ENCODE measurements at regions not wholly inside any gene's neighbourhood (a gene's known extent, or its start where the extent isn't known, plus 50 kb on each side); places are given as distances from the start of the nearest gene placed in this dataset.
A peak's percentile ranks its signal among the peaks of the same experiment; 100 is the strongest.
"Not testable (repeated sequence)": the region's sequence is repeated elsewhere in the genome, so short reads cannot be mapped to it uniquely, and the experiment has no call there.

- DNase-seq (ENCODE audit: low spot score in 2 of 2) (no peak), ATAC-seq (peak; percentile 79 to 93)
- Mint-ChIP-seq H3K36me3 (no peaks in the 10 kb centered on the region), H3K27ac (no peak overlapping the region), H3K9me3 (no peaks in the 10 kb centered on the region)
Measured at GRCh38 chr13:38415233-38415632, 65.6 kb downstream of the UFM1 start.

GRCh38 chr13:38417241-38417640, 67.6 kb downstream of the UFM1 start:
- DNase-seq (ENCODE audit: low spot score in 2 of 2): no peak
- H3K36me3 Mint-ChIP-seq: no peaks in the 10 kb centered on the region
- no peaks in the 10 kb centered on the region for H3K9me3 Mint-ChIP-seq
- no peak for ATAC-seq
- no peak overlapping the region for H3K27ac Mint-ChIP-seq

GRCh38 chr13:38417727-38418126, 68.1 kb downstream of the UFM1 start:
- ATAC-seq (peak; percentile 29 to 75), DNase-seq (ENCODE audit: low spot score in 2 of 2) (no peak)
- H3K9me3 Mint-ChIP-seq: no peaks in the 10 kb centered on the region
- H3K27ac Mint-ChIP-seq: no peak overlapping the region
- H3K36me3 Mint-ChIP-seq: no peaks in the 10 kb centered on the region

GRCh38 chr13:38418286-38418685, 68.6 kb downstream of the UFM1 start:
- ATAC-seq: no peak
- H3K36me3 Mint-ChIP-seq: no peaks in the 10 kb centered on the region
- no peak overlapping the region for H3K27ac Mint-ChIP-seq
- H3K9me3 Mint-ChIP-seq: no peaks in the 10 kb centered on the region
- DNase-seq (ENCODE audit: low spot score in 2 of 2): no peak

GRCh38 chr13:38419312-38419873, 69.7 kb downstream of the UFM1 start:
- DNase-seq (ENCODE audit: low spot score in 2 of 2): no peak
- Mint-ChIP-seq H3K36me3 (no peaks in the 10 kb centered on the region), H3K9me3 (no peaks in the 10 kb centered on the region), H3K27ac (no peak overlapping the region)
- ATAC-seq: no peak

GRCh38 chr13:38421590-38422560, 72.2 kb downstream of the UFM1 start:
- Mint-ChIP-seq H3K36me3 (no peaks in the 10 kb centered on the region), H3K27ac (no peak overlapping the region), H3K9me3 (no peaks in the 10 kb centered on the region)
- DNase-seq (ENCODE audit: low spot score in 2 of 2): no peak
- no peak for ATAC-seq

- Mint-ChIP-seq H3K27ac (no peak overlapping the region), H3K9me3 (peaks cover 0 to 4% of the 10 kb centered on the region in 2 donors), H3K36me3 (no peaks in the 10 kb centered on the region)
- DNase-seq (ENCODE audit: low spot score in 2 of 2) (no peak), ATAC-seq (no peak)
Measured at GRCh38 chr13:38429916-38430315, 80.3 kb downstream of the UFM1 start.

GRCh38 chr13:38430796-38431195, 81.1 kb downstream of the UFM1 start:
- H3K36me3 Mint-ChIP-seq: no peaks in the 10 kb centered on the region

GRCh38 chr13:38440666-38441065, 91.0 kb downstream of the UFM1 start:
- Mint-ChIP-seq H3K36me3 (no peaks in the 10 kb centered on the region), H3K27ac (no peak overlapping the region), H3K9me3 (no peaks in the 10 kb centered on the region)
- ATAC-seq: no peak
- no peak for DNase-seq (ENCODE audit: low spot score in 2 of 2)

More at GRCh38 chr13:38430796-38431195, 81.1 kb downstream of the UFM1 start:
- Mint-ChIP-seq H3K27ac (no peak overlapping the region), H3K9me3 (peaks cover 0 to 4% of the 10 kb centered on the region in 2 donors)
- DNase-seq (ENCODE audit: low spot score in 2 of 2) (no peak), ATAC-seq (no peak)

- no peak for DNase-seq (ENCODE audit: low spot score in 2 of 2)
- Mint-ChIP-seq H3K27ac (no peak overlapping the region), H3K36me3 (no peaks in the 10 kb centered on the region), H3K9me3 (no peaks in the 10 kb centered on the region)
- ATAC-seq: no peak
Measured at GRCh38 chr13:38444904-38445303, 95.3 kb downstream of the UFM1 start.

GRCh38 chr13:38452656-38453055, 103.0 kb downstream of the UFM1 start:
- Mint-ChIP-seq H3K27ac (no peak overlapping the region), H3K9me3 (peaks cover 0 to 3% of the 10 kb centered on the region in 2 donors), H3K36me3 (no peaks in the 10 kb centered on the region)
- no peak for DNase-seq (ENCODE audit: low spot score in 2 of 2)
- ATAC-seq: no peak

- peaks cover 10 to 13% of the 10 kb centered on the region in 2 donors for H3K9me3 Mint-ChIP-seq
- ATAC-seq: no peak
- no peak overlapping the region for H3K27ac Mint-ChIP-seq
- no peak for DNase-seq (ENCODE audit: low spot score in 2 of 2)
- peaks cover 5 to 11% of the 10 kb centered on the region in 2 donors for H3K36me3 Mint-ChIP-seq
Measured at GRCh38 chr13:38462605-38463004, 113.0 kb downstream of the UFM1 start.

GRCh38 chr13:38463048-38463447, 113.4 kb downstream of the UFM1 start:
- H3K9me3 Mint-ChIP-seq: peaks cover 10 to 13% of the 10 kb centered on the region in 2 donors
- H3K36me3 Mint-ChIP-seq: peaks cover 5 to 11% of the 10 kb centered on the region in 2 donors
- ATAC-seq (no peak), DNase-seq (ENCODE audit: low spot score in 2 of 2) (no peak)
- H3K27ac Mint-ChIP-seq: no peak overlapping the region

GRCh38 chr13:38472411-38472810, 122.8 kb downstream of the UFM1 start:
- not testable (repeated sequence) for ATAC-seq; H3K36me3 Mint-ChIP-seq; DNase-seq (ENCODE audit: low spot score in 2 of 2); H3K9me3 Mint-ChIP-seq; H3K27ac Mint-ChIP-seq

- DNase-seq (ENCODE audit: low spot score in 2 of 2) (no peak), ATAC-seq (no peak)
- no peaks in the 10 kb centered on the region for H3K36me3 Mint-ChIP-seq
- H3K9me3 Mint-ChIP-seq: no peaks in the 10 kb centered on the region
- H3K27ac Mint-ChIP-seq: no peak overlapping the region
Measured at GRCh38 chr13:38473305-38473704, 123.7 kb downstream of the UFM1 start.

- DNase-seq (ENCODE audit: low spot score in 2 of 2) (no peak), ATAC-seq (no peak)
- no peaks in the 10 kb centered on the region for H3K36me3 Mint-ChIP-seq
- no peak overlapping the region for H3K27ac Mint-ChIP-seq
- H3K9me3 Mint-ChIP-seq: no peaks in the 10 kb centered on the region
Measured at GRCh38 chr13:38477676-38478075, 128.0 kb downstream of the UFM1 start.

- no peak for ATAC-seq
- Mint-ChIP-seq H3K36me3 (no peaks in the 10 kb centered on the region), H3K27ac (no peak overlapping the region), H3K9me3 (no peaks in the 10 kb centered on the region)
- no peak for DNase-seq (ENCODE audit: low spot score in 2 of 2)
Measured at GRCh38 chr13:38483623-38484022, 134.0 kb downstream of the UFM1 start.

- Mint-ChIP-seq H3K9me3 (peaks cover 0 to 3% of the 10 kb centered on the region in 2 donors), H3K36me3 (no peaks in the 10 kb centered on the region), H3K27ac (no peak overlapping the region)
- ATAC-seq (no peak), DNase-seq (ENCODE audit: low spot score in 2 of 2) (no peak)
Measured at GRCh38 chr13:38490657-38491056, 141.0 kb downstream of the UFM1 start.
